ENCODE measurements at regions not wholly inside any gene's neighbourhood (a gene's known extent, or its start where the extent isn't known, plus 50 kb on each side); places are given as distances from the start of the nearest gene placed in this dataset.

DNA sequence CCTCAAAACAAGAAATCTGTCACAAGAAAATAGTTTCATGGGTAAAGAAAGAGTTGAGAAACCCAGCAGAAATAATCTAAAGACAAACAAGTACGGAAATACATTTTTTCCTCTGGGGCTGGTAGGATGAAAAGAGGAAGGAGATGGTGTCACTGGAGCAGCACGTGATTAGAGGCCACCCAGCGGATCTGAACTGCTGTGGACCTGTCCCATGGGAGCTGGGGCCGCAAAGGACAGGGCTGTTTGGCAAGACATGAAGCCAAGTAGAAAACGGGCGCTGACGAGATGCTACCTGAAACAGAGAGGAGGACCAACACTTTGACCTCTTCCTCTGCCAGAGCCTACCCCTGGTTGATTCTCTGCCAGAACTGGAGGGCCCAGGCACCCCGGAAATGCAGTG lies 295.4 kb upstream of the ATP5MC3 start:
- Histone ChIP-seq H3K9me3 (ENCODE audit: control insufficient read depth in 4 of 4, low read length in 3 of 4) (no peaks in the 10 kb centered on the region), H3K4me3 (ENCODE audit: low read depth in 1 of 3, low read length in 3 of 3) (no peak overlapping the region), H3K27me3 (ENCODE audit: control insufficient read depth in 4 of 4, insufficient read depth in 4 of 4, low read length in 3 of 4) (no peaks in the 10 kb centered on the region), H3K36me3 (ENCODE audit: control insufficient read depth in 4 of 4, insufficient read depth in 3 of 4, low read depth in 1 of 4, low read length in 3 of 4) (no peaks in the 10 kb centered on the region), H3K4me1 (ENCODE audit: control insufficient read depth in 4 of 4, insufficient read depth in 4 of 4, low read length in 3 of 4) (peaks cover 0 to 3% (median 0%) of the 10 kb centered on the region in 4 donors), H3K27ac (ENCODE audit: low read depth in 1 of 2, low read length in 2 of 2) (no peak overlapping the region), H3K9ac (ENCODE audit: low read depth in 1 of 2, low read length in 2 of 2) (no peak overlapping the region)
- 85% methylated on average over 8 of the region's 8 CpGs for WGBS
- TF ChIP-seq TAF1 (conservative IDR thresholded peaks at IDR 0.05) (no peak), HNF4G (IDR thresholded peaks at IDR 0.05) (no peak), RAD21 (IDR thresholded peaks at IDR 0.05) (no peak), SP1 (IDR thresholded peaks at IDR 0.05) (no peak), GABPA (IDR thresholded peaks at IDR 0.05 in 1 of 2, conservative IDR thresholded peaks at IDR 0.05 in 1 of 2) (no peak), YY1 (IDR thresholded peaks at IDR 0.05) (no peak), MAX (IDR thresholded peaks at IDR 0.05) (no peak), ATF3 (IDR thresholded peaks at IDR 0.05) (no peak), CTCF (IDR thresholded peaks at IDR 0.05; ENCODE audit: low read depth, low read length, missing input control) (no peak), FOXA1 (IDR thresholded peaks at IDR 0.05) (no peak), JUND (IDR thresholded peaks at IDR 0.05) (no peak), FOXA2 (IDR thresholded peaks at IDR 0.05) (no peak), NR2F2 (IDR thresholded peaks at IDR 0.05) (no peak), ZBTB33 (IDR thresholded peaks at IDR 0.05) (no peak)
- TF ChIP-seq, protein P1, sequence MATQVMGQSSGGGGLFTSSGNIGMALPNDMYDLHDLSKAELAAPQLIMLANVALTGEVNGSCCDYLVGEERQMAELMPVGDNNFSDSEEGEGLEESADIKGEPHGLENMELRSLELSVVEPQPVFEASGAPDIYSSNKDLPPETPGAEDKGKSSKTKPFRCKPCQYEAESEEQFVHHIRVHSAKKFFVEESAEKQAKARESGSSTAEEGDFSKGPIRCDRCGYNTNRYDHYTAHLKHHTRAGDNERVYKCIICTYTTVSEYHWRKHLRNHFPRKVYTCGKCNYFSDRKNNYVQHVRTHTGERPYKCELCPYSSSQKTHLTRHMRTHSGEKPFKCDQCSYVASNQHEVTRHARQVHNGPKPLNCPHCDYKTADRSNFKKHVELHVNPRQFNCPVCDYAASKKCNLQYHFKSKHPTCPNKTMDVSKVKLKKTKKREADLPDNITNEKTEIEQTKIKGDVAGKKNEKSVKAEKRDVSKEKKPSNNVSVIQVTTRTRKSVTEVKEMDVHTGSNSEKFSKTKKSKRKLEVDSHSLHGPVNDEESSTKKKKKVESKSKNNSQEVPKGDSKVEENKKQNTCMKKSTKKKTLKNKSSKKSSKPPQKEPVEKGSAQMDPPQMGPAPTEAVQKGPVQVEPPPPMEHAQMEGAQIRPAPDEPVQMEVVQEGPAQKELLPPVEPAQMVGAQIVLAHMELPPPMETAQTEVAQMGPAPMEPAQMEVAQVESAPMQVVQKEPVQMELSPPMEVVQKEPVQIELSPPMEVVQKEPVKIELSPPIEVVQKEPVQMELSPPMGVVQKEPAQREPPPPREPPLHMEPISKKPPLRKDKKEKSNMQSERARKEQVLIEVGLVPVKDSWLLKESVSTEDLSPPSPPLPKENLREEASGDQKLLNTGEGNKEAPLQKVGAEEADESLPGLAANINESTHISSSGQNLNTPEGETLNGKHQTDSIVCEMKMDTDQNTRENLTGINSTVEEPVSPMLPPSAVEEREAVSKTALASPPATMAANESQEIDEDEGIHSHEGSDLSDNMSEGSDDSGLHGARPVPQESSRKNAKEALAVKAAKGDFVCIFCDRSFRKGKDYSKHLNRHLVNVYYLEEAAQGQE (IDR thresholded peaks at IDR 0.05): no peak
- DNase-seq (ENCODE audit: low spot score): no peak

GRCh38 chr2:175476374-175476773 lies 294.9 kb upstream of the ATP5MC3 start:
- no peak overlapping the region for H3K27ac ChIP-seq (ENCODE audit: low read depth in 1 of 2, low read length in 2 of 2)
- H3K4me1 ChIP-seq (ENCODE audit: control insufficient read depth in 4 of 4, insufficient read depth in 4 of 4, low read length in 3 of 4): peaks cover 0 to 3% (median 0%) of the 10 kb centered on the region in 4 donors
- WGBS: 82% methylated on average over 1 of the region's 1 CpG
- H3K9ac ChIP-seq (ENCODE audit: low read depth in 1 of 2, low read length in 2 of 2): no peak overlapping the region
- no peak for DNase-seq (ENCODE audit: low spot score)
- H3K36me3 ChIP-seq (ENCODE audit: control insufficient read depth in 4 of 4, insufficient read depth in 3 of 4, low read depth in 1 of 4, low read length in 3 of 4): no peaks in the 10 kb centered on the region
- no peaks in the 10 kb centered on the region for H3K9me3 ChIP-seq (ENCODE audit: control insufficient read depth in 4 of 4, low read length in 3 of 4)
- TF ChIP-seq ATF3 (IDR thresholded peaks at IDR 0.05): no peak
- no peak for TF ChIP-seq TAF1 (conservative IDR thresholded peaks at IDR 0.05)
- TF ChIP-seq RAD21 (IDR thresholded peaks at IDR 0.05): no peak
- TF ChIP-seq RXRA (IDR thresholded peaks at IDR 0.05): peak; percentile 13 to 16
- TF ChIP-seq HNF4A (conservative IDR thresholded peaks at IDR 0.05): peak; percentile 61 to 87
- no peaks in the 10 kb centered on the region for H3K27me3 ChIP-seq (ENCODE audit: control insufficient read depth in 4 of 4, insufficient read depth in 4 of 4, low read length in 3 of 4)
- no peak overlapping the region for H3K4me3 ChIP-seq (ENCODE audit: low read depth in 1 of 3, low read length in 3 of 3)
